ENCODE measurements at regions not wholly inside any gene's neighbourhood (a gene's known extent, or its start where the extent isn't known, plus 50 kb on each side); places are given as distances from the start of the nearest gene placed in this dataset.
"Not testable (repeated sequence)": the region's sequence is repeated elsewhere in the genome, so short reads cannot be mapped to it uniquely, and the experiment has no call there.

- FAIRE-seq, result no peak
- TF ChIP-seq, protein P1, sequence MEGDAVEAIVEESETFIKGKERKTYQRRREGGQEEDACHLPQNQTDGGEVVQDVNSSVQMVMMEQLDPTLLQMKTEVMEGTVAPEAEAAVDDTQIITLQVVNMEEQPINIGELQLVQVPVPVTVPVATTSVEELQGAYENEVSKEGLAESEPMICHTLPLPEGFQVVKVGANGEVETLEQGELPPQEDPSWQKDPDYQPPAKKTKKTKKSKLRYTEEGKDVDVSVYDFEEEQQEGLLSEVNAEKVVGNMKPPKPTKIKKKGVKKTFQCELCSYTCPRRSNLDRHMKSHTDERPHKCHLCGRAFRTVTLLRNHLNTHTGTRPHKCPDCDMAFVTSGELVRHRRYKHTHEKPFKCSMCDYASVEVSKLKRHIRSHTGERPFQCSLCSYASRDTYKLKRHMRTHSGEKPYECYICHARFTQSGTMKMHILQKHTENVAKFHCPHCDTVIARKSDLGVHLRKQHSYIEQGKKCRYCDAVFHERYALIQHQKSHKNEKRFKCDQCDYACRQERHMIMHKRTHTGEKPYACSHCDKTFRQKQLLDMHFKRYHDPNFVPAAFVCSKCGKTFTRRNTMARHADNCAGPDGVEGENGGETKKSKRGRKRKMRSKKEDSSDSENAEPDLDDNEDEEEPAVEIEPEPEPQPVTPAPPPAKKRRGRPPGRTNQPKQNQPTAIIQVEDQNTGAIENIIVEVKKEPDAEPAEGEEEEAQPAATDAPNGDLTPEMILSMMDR (IDR thresholded peaks at IDR 0.05), result no peak
- WGBS, 2 donors, result 70 to 76% methylated on average over 4 of the region's 4 CpGs
- intact Hi-C loops (cut with DNase I), result no loop called here
- H3K27me3 ChIP-seq, result peaks cover 0 to 8% (median 0%) of the 10 kb centered on the region in 4 donors
- H3K36me3 ChIP-seq, result no peaks in the 10 kb centered on the region
- DNase-seq, result no peak
- no peaks in the 10 kb centered on the region for H3K9me3 ChIP-seq
- no peak overlapping the region for H3K4me3 ChIP-seq
- no peaks in the 10 kb centered on the region for H3K4me1 ChIP-seq
- H3K27ac ChIP-seq, result no peak overlapping the region
- no peak for ATAC-seq
Observed at GRCh38 chr10:4276151-4276550, 491.1 kb upstream of the KLF6 start.

DNA sequence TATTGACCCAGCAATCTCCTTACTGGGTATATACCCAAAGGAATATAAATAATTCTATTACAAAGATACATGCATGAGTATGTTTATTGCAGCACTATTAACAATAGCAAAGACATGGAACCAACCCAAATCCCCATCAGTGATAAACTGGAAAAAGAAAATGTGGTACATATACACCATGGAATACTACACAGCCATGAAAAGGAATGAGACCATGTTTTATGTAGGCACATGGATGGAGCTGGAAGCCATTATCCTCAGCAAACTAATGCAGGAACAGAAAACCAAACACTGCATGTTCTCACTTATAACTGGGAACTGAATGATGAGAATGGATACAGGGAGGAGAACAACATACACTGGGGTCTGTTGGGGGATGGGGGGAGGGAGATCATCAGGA is 489.7 kb upstream of the KLF6 start:
- H3K4me1 ChIP-seq; H3K27ac ChIP-seq; ATAC-seq; DNase-seq; intact Hi-C loops (cut with DNase I); H3K4me3 ChIP-seq; H3K36me3 ChIP-seq; H3K9me3 ChIP-seq; FAIRE-seq; H3K27me3 ChIP-seq: not testable (repeated sequence)

DNA sequence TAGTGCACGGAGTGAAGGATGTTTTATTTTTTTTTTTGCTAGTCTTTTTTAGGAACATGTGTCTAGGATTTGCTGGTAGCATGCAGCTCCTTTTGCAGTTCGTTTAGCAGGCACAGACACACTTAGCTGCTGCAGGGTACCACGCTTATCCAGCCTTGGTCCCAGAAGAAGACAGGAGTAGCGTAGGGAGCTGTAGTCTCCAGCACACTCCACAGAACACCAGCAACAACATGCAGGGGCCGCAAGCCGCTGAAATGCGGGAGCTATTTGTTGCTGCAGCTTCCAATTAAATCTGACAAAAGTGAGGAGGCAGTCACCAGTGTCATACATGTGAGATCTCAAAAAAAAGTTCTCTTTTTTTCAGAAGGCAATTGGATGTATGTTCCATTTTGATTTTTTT is 486.2 kb upstream of the KLF6 start:
- FAIRE-seq (no peak), DNase-seq (no peak), ATAC-seq (no peak)
- peaks cover 0 to 8% (median 0%) of the 10 kb centered on the region in 4 donors for H3K27me3 ChIP-seq
- 67 to 81% methylated on average over 7 of the region's 7 CpGs for WGBS, 2 donors
- H3K27ac ChIP-seq, result no peak overlapping the region
- no peak overlapping the region for H3K4me3 ChIP-seq
- H3K4me1 ChIP-seq, result no peaks in the 10 kb centered on the region
- intact Hi-C loops (cut with DNase I), result no loop called here
- H3K9me3 ChIP-seq, result no peaks in the 10 kb centered on the region
- TF ChIP-seq, protein P1 (IDR thresholded peaks at IDR 0.05), result no peak
- H3K36me3 ChIP-seq, result no peaks in the 10 kb centered on the region

DNA sequence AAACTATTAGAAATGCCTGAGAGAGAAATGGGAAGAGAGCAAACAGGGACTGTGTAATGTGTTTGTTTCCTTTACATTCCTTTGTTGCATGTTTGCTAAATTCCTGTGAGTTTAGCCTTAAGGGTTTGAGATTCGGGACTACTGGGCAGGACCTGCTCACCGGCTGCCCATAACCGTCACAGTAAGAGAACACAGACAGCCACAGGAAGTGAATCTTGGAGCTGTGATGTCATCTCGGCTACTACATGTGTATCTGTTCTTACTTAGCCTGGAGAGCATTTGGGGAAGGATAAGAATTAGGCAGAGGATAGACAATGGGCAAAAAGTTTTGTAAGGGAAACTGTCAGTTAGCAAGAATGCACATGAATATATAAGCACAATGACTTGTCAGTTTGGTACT is 485.1 kb upstream of the KLF6 start:
- intact Hi-C loops (cut with DNase I), result no loop called here
- H3K27me3 ChIP-seq, result peaks cover 0 to 8% (median 0%) of the 10 kb centered on the region in 4 donors
- DNase-seq (no peak), FAIRE-seq (no peak), ATAC-seq (peak in 2 of 4 donors; percentile 32 to 66)
- no peak overlapping the region for H3K27ac ChIP-seq
- no peak overlapping the region for H3K4me3 ChIP-seq
- WGBS, 2 donors, result 27 to 34% methylated on average over 4 of the region's 4 CpGs
- H3K4me1 ChIP-seq, result no peaks in the 10 kb centered on the region
- TF ChIP-seq, protein P1 (IDR thresholded peaks at IDR 0.05), result no peak
- no peaks in the 10 kb centered on the region for H3K36me3 ChIP-seq
- H3K9me3 ChIP-seq, result no peaks in the 10 kb centered on the region

DNA sequence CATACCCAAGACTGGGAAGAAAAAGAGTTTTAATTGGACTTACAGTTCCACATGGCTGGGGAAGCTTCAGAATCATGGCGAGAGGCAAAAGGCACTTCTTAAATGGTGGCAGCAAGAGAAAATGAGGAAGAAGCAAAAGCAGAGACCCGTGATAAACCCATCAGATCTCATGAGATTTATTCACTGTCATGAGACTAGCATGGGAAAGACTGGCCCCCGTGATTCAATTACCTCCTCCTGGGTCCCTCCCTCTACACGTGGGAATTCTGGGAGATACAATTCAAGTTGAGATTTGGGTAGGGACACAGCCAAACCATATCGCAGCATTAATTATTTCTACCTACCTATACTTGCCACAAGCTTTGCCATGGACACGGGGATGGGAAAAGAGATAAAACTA is 483.5 kb upstream of the KLF6 start:
- H3K4me3 ChIP-seq; H3K27ac ChIP-seq; H3K4me1 ChIP-seq; H3K27me3 ChIP-seq; H3K9me3 ChIP-seq; intact Hi-C loops (cut with DNase I); ATAC-seq; H3K36me3 ChIP-seq; DNase-seq; FAIRE-seq: not testable (repeated sequence)
- WGBS, 2 donors, result 62 to 72% methylated on average over 6 of the region's 6 CpGs

DNA sequence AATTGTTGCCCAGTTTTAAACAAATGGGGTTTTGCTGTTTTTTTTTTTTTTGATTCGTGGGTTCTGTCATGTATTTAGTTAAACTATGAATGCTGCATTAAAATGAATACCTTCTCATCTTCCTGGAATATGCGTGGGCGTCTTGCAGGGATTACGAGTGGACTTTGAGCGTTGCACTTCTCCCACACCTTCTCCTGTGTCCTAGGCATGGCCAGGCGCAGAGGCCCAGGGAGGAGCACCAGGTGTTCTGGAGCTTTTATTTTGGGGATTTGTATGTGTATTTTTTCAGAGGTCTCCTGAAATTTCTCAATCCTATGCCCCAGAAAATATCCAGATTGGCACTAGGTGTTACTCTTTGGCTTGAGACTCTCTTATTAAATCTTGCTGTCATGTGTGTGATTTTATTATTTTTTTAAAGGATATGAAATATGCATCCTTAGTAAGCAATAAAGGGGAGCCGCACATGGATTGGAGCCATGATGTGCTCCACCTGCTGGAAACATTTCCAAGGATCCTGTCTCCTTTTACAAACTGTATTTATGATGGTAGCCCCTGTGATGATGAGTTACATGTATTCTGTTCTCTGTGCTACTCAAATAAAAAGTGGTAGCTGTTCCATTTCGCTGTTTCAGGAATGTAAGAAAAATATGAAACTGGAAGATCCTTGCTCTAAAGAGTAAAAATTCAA is 482.2 kb upstream of the KLF6 start:
- no peaks in the 10 kb centered on the region for H3K36me3 ChIP-seq
- no peak overlapping the region for H3K27ac ChIP-seq
- FAIRE-seq (no peak), ATAC-seq (no peak), DNase-seq (no peak)
- no peaks in the 10 kb centered on the region for H3K4me1 ChIP-seq
- H3K4me3 ChIP-seq, result no peak overlapping the region
- H3K27me3 ChIP-seq, result no peaks in the 10 kb centered on the region
- H3K9me3 ChIP-seq, result no peaks in the 10 kb centered on the region
- intact Hi-C loops (cut with DNase I), result no loop called here
- 37 to 44% methylated on average over 8 of the region's 8 CpGs for WGBS, 2 donors
- TF ChIP-seq, protein P1 (IDR thresholded peaks at IDR 0.05), result no peak

Measured in pancreas (tissue), 10 donors.